ENCODE measurements at regions not wholly inside any gene's neighbourhood (a gene's known extent, or its start where the extent isn't known, plus 50 kb on each side); places are given as distances from the start of the nearest gene placed in this dataset.

- no peak for TF ChIP-seq FOXP2 (optimal IDR thresholded peaks at IDR 0.05; ENCODE audit: control extremely low read depth, extremely low read length, insufficient read depth)
- TF ChIP-seq EZH2 (IDR thresholded peaks at IDR 0.05): no peak
Measured at GRCh38 chr16:85402910-85403692, 210.0 kb upstream of the GSE1 start.
